GM12865 (cell line): ENCODE measurements at regions not wholly inside any gene's neighbourhood (a gene's known extent, or its start where the extent isn't known, plus 50 kb on each side); places are given as distances from the start of the nearest gene placed in this dataset.
A peak's percentile ranks its signal among the peaks of the same experiment; 100 is the strongest.

Experiments used
- DNase-seq: peaks from one replicate; pipeline ENCODE4 v3.0.0; 2010; ENCODE audit warnings: low read depth
- H3K4me3 ChIP-seq: 2 replicates; pipeline ENCODE4 v1.5.1; 2011; ENCODE audit warnings: mild to moderate bottlenecking, low read depth, low read length, control low read depth
- TF ChIP-seq, protein P1 (sequence below): IDR thresholded peaks from 2 replicates; pipeline ENCODE4 v1.5.1; 2011; ENCODE audit warnings: low read length, control low read depth, low read depth, inconsistent platforms; ENCODE audit not compliant: insufficient read depth; ENCODE audit errors: missing control alignments

DNA sequence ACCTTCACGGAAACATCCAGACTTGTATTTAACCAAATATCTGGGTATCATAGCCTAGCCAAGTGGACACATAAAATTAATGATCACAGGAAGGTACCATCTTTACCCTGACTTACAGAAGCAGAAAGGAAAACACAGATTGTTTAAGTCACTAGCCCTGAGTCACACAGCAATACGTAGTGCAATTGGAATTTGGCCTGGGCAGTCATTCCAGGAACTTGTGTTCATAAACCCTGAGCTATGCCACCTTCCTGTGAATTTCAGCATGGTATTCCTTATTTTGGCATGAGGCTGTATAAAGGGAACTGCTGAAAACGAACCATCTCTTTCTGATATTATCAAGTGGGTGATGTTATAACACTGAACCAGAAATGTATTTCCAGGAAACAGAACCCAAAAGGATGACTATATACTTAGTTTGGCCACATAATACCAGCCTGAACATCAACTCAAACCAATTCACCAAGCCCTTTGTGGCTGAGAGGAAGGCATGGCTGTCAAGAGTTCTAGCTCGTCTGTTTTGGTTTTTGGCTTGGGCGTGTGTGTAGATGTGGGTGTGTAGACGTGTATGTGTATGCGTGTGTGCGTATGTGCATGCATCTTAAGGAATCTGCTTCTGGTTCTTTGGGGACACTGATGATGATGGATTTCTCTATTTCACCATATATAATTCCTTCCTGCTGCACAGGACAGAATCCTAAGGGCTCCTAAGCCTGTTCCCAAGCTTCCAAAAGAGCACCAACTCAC lies 533.4 kb upstream of the ID2 start:
- no peak overlapping the region for H3K4me3 ChIP-seq
- TF ChIP-seq, protein P1, sequence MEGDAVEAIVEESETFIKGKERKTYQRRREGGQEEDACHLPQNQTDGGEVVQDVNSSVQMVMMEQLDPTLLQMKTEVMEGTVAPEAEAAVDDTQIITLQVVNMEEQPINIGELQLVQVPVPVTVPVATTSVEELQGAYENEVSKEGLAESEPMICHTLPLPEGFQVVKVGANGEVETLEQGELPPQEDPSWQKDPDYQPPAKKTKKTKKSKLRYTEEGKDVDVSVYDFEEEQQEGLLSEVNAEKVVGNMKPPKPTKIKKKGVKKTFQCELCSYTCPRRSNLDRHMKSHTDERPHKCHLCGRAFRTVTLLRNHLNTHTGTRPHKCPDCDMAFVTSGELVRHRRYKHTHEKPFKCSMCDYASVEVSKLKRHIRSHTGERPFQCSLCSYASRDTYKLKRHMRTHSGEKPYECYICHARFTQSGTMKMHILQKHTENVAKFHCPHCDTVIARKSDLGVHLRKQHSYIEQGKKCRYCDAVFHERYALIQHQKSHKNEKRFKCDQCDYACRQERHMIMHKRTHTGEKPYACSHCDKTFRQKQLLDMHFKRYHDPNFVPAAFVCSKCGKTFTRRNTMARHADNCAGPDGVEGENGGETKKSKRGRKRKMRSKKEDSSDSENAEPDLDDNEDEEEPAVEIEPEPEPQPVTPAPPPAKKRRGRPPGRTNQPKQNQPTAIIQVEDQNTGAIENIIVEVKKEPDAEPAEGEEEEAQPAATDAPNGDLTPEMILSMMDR, result no peak
- no peak for DNase-seq

DNA sequence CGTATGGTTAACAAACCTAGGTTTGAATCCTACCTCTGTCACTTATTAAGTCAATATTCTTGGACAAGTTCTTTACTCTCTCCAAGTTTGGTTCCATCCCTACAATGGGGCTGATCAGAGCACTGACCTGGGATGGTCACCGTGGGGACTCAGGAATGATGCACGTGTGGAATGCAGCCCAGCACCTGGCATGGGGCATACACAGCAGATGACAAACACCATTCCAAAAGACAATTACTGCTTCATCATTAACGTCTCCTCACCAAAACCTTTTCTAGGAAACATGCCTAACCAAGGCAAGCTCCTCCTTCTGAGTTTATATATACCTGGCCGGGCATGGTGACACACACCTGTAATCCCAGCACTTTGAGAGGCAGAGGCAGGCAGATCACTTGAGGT lies 532.9 kb upstream of the ID2 start:
- TF ChIP-seq, protein P1, result no peak
- H3K4me3 ChIP-seq, result no peak overlapping the region
- DNase-seq, result no peak

DNA sequence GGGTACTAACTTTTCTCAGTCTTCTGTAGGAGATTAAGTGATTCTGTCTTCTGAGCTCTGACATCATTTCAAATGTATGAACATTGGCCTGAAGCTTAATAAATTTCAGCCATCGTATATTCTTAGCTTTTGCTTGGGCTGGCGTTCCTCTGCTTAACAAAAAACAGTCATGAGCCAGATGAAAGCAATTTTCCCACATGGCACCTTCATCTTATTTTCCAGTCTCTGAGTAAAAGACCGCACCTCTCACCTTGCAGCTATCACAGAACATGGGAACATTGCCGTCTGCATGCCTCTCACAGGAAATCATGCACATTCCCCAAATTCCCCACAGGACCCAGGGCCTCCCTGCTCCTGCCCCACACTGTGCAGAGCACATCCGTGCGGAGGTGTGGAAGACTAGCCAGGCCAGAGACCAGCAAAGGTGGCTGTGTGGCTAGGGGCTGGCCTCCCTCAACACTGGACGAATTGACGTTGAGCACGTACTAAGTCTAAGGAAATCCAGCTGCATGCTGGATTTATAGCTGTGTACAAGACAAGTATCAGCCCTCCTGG lies 531.8 kb upstream of the ID2 start:
- TF ChIP-seq, protein P1, result no peak
- no peak overlapping the region for H3K4me3 ChIP-seq
- DNase-seq, result no peak

DNA sequence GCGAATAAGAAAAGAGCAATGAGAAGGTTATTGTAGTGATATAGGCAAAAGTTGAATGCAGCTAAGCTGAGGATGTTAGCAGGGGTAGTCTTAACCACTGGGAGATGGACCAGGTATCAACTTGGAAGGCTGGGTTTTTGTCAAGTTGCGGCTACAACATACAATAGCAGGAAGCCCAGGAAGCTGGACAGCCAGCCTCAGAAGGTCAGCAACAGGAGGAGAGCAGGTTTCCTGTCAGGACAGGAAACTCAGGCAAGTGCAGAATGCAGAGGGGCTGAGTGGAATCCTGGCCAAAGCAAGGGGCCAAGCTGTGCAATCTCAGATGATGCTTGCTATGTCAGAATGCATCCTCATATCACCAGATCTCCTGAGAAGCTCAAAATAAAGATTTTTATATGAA lies 530.0 kb upstream of the ID2 start:
- DNase-seq, result no peak
- no peak overlapping the region for H3K4me3 ChIP-seq
- TF ChIP-seq, protein P1, result no peak

DNA sequence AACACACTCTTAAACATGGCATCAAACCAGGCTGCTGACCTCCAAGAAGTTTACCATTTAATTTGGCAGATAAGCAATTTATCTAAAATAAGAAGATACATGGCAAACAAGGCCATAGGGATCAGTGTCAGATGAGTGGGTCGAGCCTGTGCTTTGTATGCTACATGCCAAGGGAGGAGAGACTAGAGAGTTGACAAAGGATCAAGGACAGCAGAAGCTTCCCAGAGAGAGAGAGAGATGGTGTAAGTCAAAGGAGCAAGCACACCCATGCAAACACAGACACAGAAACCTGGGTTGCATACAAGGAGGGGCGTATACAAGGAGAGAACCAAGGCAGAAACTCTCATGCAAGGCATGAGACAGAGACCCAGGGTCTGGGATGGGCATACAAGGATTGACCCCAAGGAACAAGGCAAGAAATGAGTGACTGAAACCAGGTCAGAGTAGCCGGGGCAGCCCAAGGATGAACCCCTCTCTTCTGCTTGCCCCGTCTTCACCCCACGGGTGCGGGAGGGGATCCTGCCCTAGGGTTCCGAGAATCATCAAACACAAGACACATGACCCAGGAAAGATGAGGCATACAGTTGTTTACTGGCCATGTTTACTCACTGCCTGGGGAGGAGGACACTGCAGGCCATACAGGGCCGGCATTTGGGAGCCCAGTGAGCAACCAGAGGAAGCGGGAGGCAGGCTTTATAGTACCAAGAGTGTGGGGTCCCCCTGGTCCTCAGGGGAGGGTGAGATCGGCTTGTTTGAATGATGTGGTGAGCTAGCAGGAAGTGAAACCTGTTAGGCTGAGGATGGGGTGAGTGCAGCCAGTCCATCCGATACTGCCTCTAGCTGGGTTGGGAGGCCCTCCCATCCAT lies 529.2 kb upstream of the ID2 start:
- H3K4me3 ChIP-seq, result no peak overlapping the region
- DNase-seq, result peak; percentile 80

DNA sequence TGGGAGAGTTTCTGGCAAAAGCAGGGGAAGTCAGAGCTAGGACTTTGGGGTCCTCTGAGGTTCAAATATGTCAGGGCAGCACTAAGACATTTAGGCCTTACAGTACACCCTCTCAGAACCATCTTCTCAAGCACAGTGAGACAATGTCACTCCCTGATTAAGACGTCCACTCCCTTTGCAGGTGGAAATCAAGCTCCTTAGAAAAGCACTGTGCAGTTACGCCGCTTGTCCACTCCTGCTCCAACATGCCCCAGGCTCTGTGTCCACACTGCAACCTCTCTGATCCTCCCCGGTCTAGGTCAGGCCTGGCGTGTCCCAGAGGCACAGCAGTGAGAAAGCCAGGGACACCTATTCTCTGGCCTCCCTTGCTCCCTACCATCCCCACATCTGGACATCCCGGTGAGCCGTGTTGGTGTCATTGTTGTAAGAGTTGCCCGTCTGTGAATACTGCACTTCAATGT lies 528.6 kb upstream of the ID2 start:
- H3K4me3 ChIP-seq, result no peak overlapping the region
- TF ChIP-seq, protein P1, result no peak
- no peak for DNase-seq

More for the DNA sequence above, 529.2 kb upstream of the ID2 start:
- TF ChIP-seq, protein P1, result no peak
